ENCODE measurements at regions not wholly inside any gene's neighbourhood (a gene's known extent, or its start where the extent isn't known, plus 50 kb on each side); places are given as distances from the start of the nearest gene placed in this dataset.

DNA sequence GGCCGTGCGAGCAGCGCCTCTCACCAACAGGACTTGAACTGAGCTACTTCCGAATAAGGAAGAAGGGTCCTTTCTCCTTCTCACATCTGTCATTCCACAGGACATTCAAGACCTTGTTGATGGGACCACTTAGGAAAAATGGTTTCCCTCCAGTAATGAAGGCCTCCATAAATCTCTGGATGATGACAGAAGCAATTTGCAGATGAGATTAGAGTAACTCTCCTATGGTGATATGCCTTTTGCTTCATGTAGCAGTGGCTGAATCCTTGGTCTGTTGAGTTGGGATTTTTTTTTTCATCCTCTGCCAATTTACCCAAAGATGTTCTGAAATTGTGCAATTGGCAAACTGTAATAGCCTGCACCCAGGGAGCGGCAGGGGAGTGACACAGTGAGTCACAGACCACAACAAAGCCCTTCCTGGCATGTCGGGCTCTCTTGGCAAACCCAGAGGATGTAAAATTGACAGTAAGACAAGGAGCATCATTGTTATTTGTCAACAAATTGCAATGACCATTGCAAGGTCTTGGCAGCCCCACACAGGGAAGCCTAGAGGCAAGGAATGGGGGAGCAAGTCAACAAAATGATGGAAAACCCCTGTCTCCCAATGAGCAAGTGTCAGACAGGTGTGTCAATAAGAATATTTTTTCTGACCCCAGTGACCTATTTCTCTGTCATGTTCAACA is 275.9 kb downstream of the ACTL7B start:
- TF ChIP-seq POLR2A (IDR thresholded peaks at IDR 0.05), result no peak
- TF ChIP-seq, protein P1, sequence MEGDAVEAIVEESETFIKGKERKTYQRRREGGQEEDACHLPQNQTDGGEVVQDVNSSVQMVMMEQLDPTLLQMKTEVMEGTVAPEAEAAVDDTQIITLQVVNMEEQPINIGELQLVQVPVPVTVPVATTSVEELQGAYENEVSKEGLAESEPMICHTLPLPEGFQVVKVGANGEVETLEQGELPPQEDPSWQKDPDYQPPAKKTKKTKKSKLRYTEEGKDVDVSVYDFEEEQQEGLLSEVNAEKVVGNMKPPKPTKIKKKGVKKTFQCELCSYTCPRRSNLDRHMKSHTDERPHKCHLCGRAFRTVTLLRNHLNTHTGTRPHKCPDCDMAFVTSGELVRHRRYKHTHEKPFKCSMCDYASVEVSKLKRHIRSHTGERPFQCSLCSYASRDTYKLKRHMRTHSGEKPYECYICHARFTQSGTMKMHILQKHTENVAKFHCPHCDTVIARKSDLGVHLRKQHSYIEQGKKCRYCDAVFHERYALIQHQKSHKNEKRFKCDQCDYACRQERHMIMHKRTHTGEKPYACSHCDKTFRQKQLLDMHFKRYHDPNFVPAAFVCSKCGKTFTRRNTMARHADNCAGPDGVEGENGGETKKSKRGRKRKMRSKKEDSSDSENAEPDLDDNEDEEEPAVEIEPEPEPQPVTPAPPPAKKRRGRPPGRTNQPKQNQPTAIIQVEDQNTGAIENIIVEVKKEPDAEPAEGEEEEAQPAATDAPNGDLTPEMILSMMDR (IDR thresholded peaks at IDR 0.05), result no peak

Data from adrenal gland (tissue), 5 donors.